GM18858 (cell line): ENCODE measurements at regions not wholly inside any gene's neighbourhood (a gene's known extent, or its start where the extent isn't known, plus 50 kb on each side); places are given as distances from the start of the nearest gene placed in this dataset.

Experiments used
- ATAC-seq: cut with Tn5 transposase; IDR thresholded peaks from one replicate; pipeline ENCODE4 v1.9.1; 2021; ENCODE audit not compliant: unreplicated experiment

DNA sequence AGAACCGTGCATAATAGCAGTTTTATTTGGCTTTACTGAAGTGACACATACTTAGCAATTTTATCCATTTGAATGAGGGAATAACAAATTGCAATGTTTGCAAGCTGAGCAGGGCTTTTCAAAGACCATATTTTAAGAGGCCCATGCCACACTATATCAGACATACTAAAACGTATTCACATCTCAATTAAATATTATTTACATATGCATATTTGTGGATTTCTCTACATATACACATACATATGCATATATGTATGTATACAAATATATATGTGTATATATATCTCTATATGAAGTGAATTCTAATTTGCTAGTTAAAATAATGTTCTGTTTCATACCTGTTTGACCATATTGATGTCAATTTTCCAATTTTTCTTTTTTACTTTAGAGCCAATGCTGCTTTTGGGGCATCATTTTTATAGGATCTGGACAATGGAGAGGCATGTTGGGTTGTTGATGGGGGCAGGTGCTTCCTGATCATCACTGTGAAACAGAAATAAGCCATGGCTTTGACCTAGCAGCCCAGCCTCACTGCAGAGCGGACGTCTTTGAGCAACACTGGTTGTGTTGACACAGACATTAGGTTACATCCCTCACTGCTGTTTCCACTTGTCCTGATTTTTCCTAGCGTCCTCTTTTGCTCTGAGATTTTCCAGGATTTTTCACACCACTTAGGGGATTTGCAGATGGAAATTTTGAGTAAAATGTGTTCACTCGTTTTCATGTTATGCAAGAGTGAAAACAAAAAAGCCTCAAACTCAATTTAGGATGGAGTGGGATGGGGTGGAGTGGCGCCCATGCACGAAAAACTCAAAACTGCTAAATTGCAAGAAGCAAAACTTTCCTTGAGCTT lies 56.9 kb downstream of the RDH14 start:
- no peak for ATAC-seq

DNA sequence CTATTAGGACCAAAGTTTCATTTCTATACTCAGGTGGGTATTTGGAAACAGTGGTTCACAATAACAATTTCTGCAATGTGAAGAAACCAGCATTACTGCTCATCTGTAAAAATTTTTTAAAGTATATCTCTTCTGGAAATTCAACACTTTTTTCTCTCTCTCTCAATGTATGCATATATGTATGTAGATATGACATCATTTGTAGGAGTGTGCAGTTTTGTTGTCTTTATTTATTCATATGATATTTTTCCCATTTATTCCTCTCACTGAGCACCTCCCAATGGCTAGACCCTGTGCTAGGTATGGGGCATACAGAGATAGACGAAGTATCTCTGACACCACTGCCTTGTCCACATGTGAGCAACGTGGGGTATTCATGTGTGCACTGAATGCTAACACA lies 58.3 kb downstream of the RDH14 start:
- no peak for ATAC-seq

- no peak for ATAC-seq
These were observed 58.7 kb downstream of the RDH14 start for GRCh38 chr2:18501729-18502128.

- ATAC-seq = no peak
These were observed 59.3 kb downstream of the RDH14 start for GRCh38 chr2:18501156-18501555.

GRCh38 chr2:18500333-18500732 lies 60.1 kb downstream of the RDH14 start:
- ATAC-seq = no peak

DNA sequence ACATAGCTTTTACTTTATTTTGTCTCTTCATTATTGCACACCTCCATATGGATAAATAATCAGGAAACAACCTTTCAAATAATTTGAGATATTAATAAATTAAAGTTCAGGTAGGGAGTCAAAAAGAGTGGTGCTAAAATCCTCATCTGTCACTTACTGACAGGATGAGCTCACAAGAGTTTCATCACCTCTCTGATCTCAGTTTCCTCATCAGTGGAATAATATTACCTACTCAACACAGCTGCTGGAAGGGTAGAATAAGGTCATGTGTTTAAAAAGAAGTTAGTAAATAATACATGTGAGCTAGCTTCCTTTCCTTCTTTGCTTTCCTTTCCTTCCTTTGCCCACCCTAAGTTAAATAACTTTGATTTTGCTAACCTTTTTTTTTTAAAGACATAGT lies 61.9 kb downstream of the RDH14 start:
- no peak for ATAC-seq

DNA sequence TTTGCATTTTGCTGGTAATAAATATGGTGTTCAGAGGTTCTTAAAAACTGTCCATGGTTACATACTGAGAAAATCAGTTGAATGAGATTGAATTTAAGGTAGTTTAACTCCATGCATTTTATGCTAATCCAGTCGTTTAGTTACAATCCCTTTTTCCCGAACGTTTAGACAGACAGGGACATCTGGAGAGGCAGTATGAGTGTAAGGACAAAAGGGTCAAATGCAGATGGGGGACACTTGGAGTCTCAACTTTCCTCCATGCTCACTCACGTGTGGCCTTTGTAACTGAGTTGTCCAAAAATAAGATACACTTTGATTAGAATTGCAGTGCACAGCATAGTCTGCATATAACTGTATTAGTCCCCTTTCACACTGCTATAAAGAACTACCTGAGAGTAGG lies 63.9 kb downstream of the RDH14 start:
- no peak for ATAC-seq

GRCh38 chr2:18495058-18495457 lies 65.4 kb downstream of the RDH14 start:
- ATAC-seq = no peak

DNA sequence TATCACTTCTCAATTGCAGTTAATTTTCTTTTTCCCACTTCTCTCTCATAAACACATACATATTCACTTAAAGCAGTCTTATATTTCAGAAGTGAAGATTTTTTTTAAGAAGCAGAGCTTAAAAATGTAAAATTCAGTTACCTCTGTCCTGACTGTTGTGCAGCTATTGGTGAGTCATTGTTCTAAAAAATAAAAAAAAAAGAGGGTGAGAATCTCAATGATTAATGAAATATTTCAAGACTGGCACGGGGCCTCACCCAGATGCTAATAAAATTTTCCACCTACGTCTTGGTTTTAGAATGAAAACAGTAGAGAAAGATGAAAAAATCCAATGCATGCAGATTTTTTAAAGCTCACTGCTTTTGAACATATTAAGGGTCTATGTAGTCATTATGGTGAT lies 67.7 kb downstream of the RDH14 start:
- ATAC-seq = no peak

DNA sequence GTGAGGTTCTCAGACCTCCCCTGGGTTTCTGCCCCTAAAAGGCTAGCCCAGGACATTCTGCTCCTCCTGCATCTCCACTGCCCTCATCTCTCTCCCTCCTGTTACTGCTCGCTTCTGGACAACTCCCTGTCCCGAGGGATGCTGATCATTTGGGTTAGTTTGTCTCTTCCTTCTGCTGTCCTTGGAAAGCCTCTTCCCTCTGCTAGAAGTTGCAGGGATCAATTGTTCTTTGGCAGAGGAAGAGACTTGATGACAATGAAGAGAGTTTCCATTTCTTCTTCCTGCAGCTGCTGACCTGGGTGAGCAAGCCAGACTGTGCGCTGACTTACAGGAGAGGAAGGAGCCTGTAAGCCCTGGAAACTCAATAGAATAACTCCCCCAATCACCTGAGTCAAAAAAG lies 68.9 kb downstream of the RDH14 start:
- no peak for ATAC-seq

DNA sequence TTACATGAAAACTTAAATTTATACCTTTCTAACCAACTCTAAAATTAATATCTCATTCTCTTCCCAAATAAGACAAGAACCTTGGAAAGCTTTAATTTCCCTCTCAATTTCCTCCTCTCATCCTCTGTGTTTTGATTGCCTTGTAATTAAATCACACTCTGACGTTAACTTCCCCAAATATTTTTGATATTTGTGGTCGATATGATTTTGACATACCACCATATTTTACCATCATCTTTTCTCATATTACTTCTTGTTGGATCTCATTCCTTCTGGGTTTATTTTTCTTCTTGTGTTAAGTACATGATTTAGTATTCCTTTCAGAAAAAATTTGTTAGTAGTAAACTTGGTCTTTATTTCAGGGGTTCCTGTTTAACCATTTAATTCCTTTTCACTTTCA lies 69.6 kb downstream of the RDH14 start:
- ATAC-seq = no peak

DNA sequence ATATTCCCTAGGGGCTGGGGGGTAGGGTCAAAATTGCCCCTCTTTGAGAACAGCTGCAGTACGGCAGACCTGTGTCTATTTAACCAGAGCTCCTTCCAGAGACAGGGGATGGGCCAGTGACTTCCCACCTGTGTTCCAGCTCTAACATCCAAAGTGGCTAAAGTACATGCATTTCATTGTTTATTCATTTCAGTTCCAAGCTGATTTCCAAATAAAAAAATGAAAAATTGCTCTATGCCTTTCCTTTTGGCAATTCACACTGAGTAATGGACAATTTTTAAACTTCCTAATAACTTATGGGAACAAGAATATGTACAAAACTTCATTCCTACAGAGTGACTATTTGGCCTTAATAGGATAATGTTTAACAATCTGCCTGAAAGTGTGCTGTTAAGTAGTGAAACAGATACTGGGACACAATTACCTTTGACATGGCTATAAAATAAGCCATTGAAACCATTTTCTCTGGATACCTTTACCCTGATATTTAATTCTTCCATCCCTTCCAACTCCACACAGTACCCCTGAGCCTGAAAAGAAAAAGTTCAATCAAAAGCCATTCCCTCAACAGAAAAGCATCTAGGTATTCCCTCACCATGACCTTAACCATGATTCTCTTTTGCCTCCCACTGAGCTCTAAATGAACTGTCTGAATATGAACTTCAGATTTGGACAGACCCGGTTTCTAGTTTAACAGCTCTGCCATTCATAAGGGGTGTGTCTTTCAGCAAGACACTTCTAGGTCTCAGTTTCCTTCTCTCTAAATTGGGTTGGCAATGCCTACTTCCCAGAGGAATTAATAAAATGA lies 73.1 kb downstream of the RDH14 start:
- no peak for ATAC-seq

DNA sequence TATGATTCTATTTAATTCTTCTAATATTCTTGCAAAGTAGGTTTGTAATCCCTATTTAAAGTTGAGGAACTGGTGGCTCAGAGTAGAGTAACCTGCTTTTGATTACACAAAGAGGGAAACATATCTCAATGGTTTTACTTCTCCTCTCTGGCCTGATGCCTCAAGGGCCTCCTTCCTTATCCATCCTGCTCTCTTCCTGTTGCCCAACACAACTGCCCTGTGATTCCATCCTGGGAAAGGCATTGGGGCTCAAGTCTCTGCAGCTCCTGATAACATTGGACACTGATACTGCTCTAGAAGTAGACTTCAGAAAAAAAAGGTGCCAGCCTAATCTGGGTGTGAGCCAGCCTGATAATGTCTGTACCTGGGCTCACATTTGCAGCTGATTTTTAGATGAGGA lies 75.8 kb downstream of the RDH14 start:
- no peak for ATAC-seq

DNA sequence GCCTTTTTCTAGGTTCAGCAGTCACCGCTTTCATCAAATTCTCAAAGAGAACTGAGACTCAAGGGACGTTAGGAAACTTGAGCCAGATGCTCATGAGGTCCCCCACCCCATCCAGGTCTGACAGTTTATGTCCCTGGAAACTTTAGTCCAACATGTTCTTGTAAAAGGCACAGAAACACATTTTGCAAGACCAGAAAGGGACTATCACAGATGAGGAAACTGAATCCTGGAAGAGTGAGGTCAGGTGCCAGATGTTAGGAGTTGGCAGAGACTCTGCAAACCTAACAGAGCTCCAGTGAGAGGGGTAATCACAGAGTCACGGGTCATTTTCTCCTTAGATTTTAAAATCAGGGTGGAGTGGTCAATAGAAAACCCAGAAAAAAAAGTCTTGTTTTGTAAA lies 76.6 kb downstream of the RDH14 start:
- ATAC-seq = no peak

- no peak for ATAC-seq
These were observed 77.8 kb downstream of the RDH14 start for GRCh38 chr2:18482666-18483065.

DNA sequence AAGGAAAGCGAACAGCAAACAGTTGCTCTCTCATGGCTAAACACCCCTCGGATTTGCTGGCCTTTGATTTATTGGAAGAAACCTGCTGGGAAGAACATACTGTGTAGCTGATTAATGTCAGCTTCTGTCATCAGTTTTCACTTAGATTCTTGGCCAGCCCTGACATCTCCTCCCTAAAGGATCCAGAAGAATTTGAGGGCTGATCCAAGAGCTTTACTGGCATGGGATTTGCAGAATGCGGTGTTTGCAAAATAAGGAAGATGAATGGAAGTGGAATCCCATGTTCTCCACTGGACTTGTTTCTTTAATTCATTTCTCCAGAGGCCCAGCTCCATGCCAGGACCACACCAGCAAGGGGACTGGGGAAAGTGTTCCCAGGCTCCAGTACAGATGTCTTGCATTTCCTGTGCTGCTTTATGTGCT lies 80.5 kb downstream of the RDH14 start:
- ATAC-seq = no peak

DNA sequence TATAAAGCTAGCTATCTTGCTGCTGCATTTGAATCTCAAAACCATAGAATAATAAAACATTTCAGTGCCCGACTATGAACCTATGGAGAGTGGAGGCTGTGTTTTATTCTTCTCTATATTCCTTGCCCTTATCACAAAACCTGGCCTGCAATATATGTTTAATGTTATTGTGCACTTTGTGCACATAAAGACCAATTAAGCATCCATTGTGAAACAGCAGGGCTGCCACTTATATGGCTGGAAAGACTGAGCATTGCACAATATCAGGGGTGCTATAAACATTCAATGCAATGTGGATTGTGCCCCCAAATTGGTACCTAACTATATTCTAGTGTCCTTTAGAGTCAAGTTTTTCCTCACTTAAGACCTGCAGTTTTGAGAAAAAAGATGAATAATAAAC lies 83.2 kb downstream of the RDH14 start:
- no peak for ATAC-seq

DNA sequence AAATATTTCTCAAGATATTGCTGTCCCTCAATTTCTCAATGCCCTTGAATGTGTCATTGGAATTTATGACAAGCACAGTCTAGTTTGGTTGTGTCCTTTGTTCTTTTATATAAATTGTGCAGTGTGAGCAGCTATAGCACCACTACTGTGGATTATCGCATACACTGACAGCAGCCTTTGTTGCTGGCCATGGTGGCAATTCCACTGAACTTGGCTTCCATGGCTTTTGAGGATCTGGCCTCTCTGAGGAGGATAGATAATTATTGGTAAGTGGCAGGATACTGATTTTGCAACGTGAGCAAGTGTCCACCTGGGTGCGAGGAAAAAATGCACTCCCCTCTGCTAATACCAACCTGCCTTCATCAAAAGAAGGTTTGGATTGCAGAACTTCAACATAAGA lies 84.0 kb downstream of the RDH14 start:
- no peak for ATAC-seq

DNA sequence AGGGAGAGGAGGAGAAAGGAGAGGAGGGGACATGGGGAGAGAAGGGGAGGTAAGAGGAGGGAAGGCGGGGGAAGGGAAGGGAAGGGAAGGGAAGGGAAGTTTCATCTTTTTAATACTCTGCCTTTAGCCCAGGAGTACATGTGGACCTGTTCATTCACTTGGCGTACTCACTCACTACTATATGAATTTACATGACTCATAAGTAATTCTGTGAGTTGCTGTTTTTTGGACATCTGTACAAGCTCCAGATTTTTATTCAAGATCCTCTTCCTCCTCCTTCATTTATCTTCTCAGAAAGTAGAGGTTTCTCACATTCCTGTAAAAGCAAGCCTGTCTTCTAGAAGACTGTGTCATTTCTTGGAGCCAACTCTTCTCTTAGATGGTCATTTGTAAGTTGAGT lies 84.6 kb downstream of the RDH14 start:
- no peak for ATAC-seq

- no peak for ATAC-seq
These were observed 85.8 kb downstream of the RDH14 start for GRCh38 chr2:18474700-18475099.

DNA sequence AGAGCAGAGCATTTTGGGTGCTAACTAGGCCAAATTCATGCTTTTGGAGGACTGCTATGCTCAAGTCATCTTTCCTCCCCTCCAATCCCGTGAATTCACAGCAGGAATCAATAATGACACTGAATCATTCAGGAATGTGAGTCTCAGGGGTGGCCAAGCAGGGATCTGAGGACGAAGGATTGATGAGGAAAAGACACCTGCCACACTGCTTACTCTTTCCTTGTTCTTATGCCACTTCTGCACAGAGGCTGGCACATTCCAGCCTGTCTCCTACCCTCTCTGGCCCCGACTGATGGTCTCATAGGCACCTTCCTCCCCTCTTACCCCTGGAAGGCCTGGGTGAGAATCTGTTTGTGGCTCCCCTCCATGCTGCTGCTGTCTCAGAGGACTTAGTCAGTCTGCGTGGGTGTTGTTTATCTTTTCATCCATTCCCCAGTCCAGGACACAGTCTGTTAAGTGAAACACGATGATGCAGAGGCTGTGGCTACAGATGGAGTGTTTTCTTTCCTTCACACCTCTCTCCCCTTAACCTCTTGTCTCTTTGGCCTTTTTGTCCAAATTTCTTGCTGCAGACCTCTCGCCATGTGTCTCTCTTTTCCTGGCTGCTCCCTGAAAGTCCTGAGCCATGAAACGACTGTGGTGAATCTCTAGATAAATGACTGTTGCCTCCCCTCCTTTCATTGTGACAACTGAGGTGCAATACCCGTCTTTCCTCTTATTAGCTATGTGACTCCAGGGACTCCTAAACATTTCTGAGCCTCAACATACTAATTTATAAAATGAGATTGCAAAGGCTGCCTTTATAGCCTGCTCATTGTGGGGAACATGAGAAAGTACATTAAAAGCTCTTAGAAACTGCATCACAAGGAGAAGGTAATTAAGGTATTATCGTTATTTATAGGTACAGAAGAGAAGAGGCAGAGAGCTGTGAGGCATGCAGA lies 86.9 kb downstream of the RDH14 start:
- ATAC-seq = no peak
